ENCODE measurements at regions not wholly inside any gene's neighbourhood (a gene's known extent, or its start where the extent isn't known, plus 50 kb on each side); places are given as distances from the start of the nearest gene placed in this dataset.

- TF ChIP-seq CTCF (IDR thresholded peaks at IDR 0.05; ENCODE audit: insufficient read depth, missing control alignments): no peak
Observed at GRCh38 chr20:61045091-61045490, 207.0 kb upstream of the CDH4 start.

GRCh38 chr20:61045876-61046585 is 206.0 kb upstream of the CDH4 start:
- DNase-seq (ENCODE audit: insufficient read length, low spot score) (no peak), FAIRE-seq (no peak)
- no peak for TF ChIP-seq CTCF (IDR thresholded peaks at IDR 0.05; ENCODE audit: insufficient read depth, missing control alignments)

More at GRCh38 chr20:61045091-61045490, 207.0 kb upstream of the CDH4 start:
- FAIRE-seq: no peak
- no peak for DNase-seq (ENCODE audit: insufficient read length, low spot score)

GRCh38 chr20:61046721-61047351 is 205.2 kb upstream of the CDH4 start:
- DNase-seq (ENCODE audit: insufficient read length, low spot score) (no peak), FAIRE-seq (no peak)
- TF ChIP-seq CTCF (IDR thresholded peaks at IDR 0.05; ENCODE audit: insufficient read depth, missing control alignments): no peak

GRCh38 chr20:61047515-61047914 is 204.5 kb upstream of the CDH4 start:
- TF ChIP-seq CTCF (IDR thresholded peaks at IDR 0.05; ENCODE audit: insufficient read depth, missing control alignments): no peak
- no peak for FAIRE-seq

GRCh38 chr20:61048302-61048701 is 203.8 kb upstream of the CDH4 start:
- no peak for TF ChIP-seq CTCF (IDR thresholded peaks at IDR 0.05; ENCODE audit: insufficient read depth, missing control alignments)
- FAIRE-seq (no peak), DNase-seq (ENCODE audit: insufficient read length, low spot score) (no peak)

More at GRCh38 chr20:61047515-61047914, 204.5 kb upstream of the CDH4 start:
- DNase-seq (ENCODE audit: insufficient read length, low spot score): no peak

DNA sequence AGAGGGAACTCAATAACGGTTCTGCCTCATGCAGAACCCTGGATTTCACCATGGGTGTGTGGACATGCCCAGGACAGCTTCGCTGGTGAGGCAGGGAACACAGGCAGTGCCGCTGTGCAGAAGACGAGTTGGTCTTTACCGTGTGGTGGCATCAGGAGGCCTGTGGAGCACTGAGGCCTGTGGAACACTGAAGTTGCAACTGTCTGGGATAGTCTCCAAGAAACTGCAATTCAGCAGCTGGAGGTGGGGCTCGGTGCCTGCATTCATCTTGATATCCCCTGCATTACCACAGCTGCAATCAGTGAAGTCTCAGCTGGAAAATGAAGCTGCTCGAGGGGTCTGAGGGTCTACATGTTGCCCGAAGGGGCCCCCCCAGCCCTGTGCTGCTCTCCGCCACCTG is 202.4 kb upstream of the CDH4 start:
- no peak for TF ChIP-seq CTCF (IDR thresholded peaks at IDR 0.05; ENCODE audit: insufficient read depth, missing control alignments)
- no peak for DNase-seq (ENCODE audit: insufficient read length, low spot score)
- FAIRE-seq: no peak

GRCh38 chr20:61050336-61050890 is 201.6 kb upstream of the CDH4 start:
- DNase-seq (ENCODE audit: insufficient read length, low spot score) (no peak), FAIRE-seq (no peak)
- TF ChIP-seq CTCF (IDR thresholded peaks at IDR 0.05; ENCODE audit: insufficient read depth, missing control alignments): no peak

Measured in D721Med (cell line).